ENCODE measurements at regions not wholly inside any gene's neighbourhood (a gene's known extent, or its start where the extent isn't known, plus 50 kb on each side); places are given as distances from the start of the nearest gene placed in this dataset.

DNA sequence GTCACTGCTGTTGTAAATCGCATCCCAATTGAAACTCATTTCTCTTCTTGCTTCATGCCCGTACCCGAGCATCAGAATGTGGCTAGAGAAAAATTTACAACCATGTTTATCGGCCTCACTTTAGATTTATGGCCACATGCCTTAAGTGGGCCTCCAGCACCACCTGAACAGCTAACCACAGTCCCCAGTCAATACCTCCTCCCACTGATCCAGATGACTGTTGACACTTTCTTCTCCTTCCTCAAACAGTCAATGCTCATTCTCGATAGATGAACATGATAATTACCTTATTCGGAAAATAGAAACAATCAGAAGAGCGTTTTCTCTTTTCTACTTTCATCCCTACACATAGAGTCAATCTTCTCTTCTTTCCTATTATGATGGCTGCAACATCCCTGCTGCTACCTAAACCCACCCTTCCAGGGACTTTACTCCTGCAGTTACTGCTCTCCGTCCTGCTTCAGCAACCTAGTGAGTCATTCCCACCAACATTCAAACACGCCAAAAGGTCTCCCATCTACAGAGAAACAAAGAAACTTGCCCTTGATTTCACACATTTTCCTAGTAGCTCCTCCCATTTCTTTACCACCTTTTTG, 416.3 kb upstream of the MAF start:
- CTCF ChIA-PET = no interaction called here
- TF ChIP-seq, protein P1, sequence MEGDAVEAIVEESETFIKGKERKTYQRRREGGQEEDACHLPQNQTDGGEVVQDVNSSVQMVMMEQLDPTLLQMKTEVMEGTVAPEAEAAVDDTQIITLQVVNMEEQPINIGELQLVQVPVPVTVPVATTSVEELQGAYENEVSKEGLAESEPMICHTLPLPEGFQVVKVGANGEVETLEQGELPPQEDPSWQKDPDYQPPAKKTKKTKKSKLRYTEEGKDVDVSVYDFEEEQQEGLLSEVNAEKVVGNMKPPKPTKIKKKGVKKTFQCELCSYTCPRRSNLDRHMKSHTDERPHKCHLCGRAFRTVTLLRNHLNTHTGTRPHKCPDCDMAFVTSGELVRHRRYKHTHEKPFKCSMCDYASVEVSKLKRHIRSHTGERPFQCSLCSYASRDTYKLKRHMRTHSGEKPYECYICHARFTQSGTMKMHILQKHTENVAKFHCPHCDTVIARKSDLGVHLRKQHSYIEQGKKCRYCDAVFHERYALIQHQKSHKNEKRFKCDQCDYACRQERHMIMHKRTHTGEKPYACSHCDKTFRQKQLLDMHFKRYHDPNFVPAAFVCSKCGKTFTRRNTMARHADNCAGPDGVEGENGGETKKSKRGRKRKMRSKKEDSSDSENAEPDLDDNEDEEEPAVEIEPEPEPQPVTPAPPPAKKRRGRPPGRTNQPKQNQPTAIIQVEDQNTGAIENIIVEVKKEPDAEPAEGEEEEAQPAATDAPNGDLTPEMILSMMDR (IDR thresholded peaks at IDR 0.05; ENCODE audit: insufficient read depth, low read length, missing control alignments) = no peak
- POLR2A ChIA-PET = no interaction called here
- DNase-seq (ENCODE audit: low read depth, low spot score) = no peak
- no peak overlapping the region for H3K4me3 ChIP-seq (ENCODE audit: low read depth, low read length)

DNA sequence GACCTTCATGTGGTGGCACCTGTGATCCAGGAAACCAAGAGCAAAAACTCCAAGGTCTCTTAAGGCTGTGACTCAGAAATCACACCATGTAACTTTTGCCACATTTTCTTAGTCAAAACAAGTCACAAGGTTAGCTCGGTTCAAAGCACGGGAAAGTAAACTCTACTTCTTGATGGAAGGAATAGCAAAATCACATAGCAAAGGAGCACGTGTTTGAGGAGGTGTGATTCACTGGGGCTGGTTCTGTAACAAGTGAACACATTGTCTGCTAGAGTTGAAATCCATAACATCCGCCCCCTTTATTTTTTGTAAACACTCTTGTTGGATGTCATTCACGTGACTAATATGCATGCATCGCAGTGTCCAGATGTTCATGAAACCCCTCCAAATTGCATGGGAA, 415.0 kb upstream of the MAF start:
- H3K4me3 ChIP-seq (ENCODE audit: low read depth, low read length) = no peak overlapping the region
- no peak for DNase-seq (ENCODE audit: low read depth, low spot score)
- POLR2A ChIA-PET = no interaction called here
- CTCF ChIA-PET = no interaction called here
- TF ChIP-seq, protein P1 (IDR thresholded peaks at IDR 0.05; ENCODE audit: insufficient read depth, low read length, missing control alignments) = no peak

DNA sequence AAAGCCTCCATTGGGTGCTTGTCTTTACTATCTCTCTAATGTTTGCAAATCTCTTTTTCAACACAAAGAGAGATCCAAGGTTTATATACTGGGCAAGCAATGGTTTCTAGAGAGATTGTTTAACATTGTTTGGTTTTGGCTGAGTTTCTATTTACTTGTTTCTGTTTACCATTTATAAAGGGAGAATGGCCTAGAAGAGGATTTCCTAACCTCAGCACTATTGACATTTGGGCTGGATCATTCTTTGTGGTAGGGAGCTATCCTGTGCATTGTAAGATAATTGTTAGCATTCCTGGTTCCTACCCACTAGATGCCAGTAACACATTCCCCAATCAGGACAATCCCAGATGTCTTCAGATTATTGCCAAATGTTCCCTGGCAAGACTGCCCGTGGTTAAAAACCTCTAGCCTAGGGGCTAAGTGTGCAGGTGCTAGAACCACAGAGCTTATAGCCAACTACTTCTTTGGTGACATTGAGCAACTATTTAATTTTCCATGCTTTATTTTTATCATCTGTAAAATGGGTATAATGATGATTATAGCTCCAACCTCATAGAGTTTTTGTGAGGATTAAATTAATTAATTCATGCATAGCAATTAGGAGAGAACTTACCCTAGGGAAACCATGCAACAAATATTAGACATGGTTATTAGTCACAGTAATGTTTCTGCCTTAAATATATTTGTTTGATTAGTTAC, 413.9 kb upstream of the MAF start:
- TF ChIP-seq, protein P1 (IDR thresholded peaks at IDR 0.05; ENCODE audit: insufficient read depth, low read length, missing control alignments) = no peak
- no peak overlapping the region for H3K4me3 ChIP-seq (ENCODE audit: low read depth, low read length)
- no peak for DNase-seq (ENCODE audit: low read depth, low spot score)
- ChIA-PET CTCF (no interaction called here), POLR2A (no interaction called here)

DNA sequence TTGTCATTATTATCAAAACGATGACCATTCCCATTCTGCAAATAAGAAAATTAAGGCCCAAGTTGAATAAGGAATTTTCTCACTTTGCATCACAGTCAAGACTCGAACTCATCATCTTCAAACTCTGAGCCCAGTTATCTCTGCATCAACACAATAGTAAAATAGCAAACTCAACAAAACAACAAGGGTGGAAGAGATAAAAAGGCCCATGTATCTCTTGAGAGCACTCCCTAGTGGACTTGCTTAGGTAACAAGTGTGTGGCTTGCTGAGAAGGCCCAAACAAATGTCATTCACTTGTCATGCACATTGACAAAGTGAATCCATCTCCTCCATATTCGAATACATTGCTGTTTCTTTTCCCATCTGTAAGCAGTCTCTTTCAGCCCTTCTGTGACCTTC, 412.0 kb upstream of the MAF start:
- H3K4me3 ChIP-seq (ENCODE audit: low read depth, low read length) = no peak overlapping the region
- DNase-seq (ENCODE audit: low read depth, low spot score) = no peak
- CTCF ChIA-PET = interaction anchor here (0.9 kb wide), 2 partner anchors 16 kb away, joined by 3 read pairs; no protein-coding TSS in a partner anchor
- POLR2A ChIA-PET = no interaction called here
- TF ChIP-seq, protein P1 (IDR thresholded peaks at IDR 0.05; ENCODE audit: insufficient read depth, low read length, missing control alignments) = no peak

DNA sequence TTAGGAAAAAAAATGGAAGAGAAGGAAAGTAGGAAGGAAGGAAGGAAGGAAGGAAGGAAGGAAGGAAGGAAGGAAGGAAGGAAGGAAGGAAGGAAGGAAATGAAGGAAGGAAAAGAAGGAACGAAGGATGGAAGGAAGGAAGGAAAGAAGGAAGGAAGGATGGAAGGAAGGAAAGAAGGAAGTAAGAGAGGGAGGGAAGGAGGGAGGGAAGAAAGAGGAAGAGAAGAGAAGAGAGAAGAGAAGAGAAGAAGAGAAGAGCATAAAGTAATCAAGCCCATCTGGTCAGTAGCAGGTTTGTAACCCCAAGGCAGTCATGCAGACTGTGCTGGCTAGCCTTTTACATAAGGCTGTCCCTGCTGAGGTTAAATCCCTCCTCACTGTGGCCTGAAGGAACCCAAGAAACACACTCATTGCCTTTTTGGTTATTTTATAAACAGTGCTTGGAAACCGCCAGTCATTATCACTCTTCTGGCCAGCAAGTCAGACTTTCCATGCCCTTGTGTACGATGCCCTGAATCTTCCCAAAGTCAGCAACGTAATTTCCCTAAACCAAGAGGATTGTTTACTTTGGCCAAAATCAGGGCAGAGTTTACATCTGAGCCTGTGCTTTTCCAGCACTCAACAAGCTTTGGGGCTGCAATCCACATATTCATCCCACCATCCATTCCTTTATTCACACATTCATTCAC, 409.6 kb upstream of the MAF start:
- ChIA-PET CTCF (interaction anchor here (1.1 kb wide), 1 partner anchor 12 kb away, joined by 3 read pairs; no protein-coding TSS in a partner anchor), POLR2A (no interaction called here)
- TF ChIP-seq, protein P1 (IDR thresholded peaks at IDR 0.05; ENCODE audit: insufficient read depth, low read length, missing control alignments) = no peak

DNA sequence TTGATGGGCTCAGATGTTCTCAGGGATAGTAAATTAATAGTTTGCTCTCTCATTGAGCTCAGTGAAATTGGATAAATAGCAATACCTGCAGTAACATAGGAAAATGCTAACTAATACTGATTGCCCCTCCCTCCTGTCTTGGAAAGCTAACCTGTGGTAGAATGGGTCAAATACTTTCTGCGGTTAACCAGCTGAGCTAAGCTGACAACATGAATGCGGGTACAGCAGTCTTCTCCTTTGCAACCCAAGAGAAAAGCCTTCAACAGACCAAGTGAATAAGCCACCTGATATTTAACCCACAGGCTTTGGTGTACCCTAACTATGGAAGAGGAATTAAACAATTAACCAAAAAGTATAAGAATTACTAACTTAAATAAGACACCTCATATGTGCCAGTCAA, 408.3 kb upstream of the MAF start:
- H3K4me3 ChIP-seq (ENCODE audit: low read depth, low read length) = no peak overlapping the region
- no peak for DNase-seq (ENCODE audit: low read depth, low spot score)
- TF ChIP-seq, protein P1 (IDR thresholded peaks at IDR 0.05; ENCODE audit: insufficient read depth, low read length, missing control alignments) = no peak
- CTCF ChIA-PET = no interaction called here
- POLR2A ChIA-PET = no interaction called here

More for the DNA sequence above, 409.6 kb upstream of the MAF start:
- no peak for DNase-seq (ENCODE audit: low read depth, low spot score)
- no peak overlapping the region for H3K4me3 ChIP-seq (ENCODE audit: low read depth, low read length)

Measured in AG04449 (cell line).